IMR-90 (cell line): ENCODE measurements at regions not wholly inside any gene's neighbourhood (a gene's known extent, or its start where the extent isn't known, plus 50 kb on each side); places are given as distances from the start of the nearest gene placed in this dataset.

Experiments
- ATAC-seq: fragments of 200-7000 bp; cut with Tn5 transposase; 2 replicates; pipeline ENCODE4 v1.9.1; 2020; ENCODE audit warnings: low read depth, mild to moderate bottlenecking, moderate library complexity
- BruUV-seq: library from RNA; stranded (reverse); fragments of 400-500 nt; replicated peaks from 2 replicates; lab custom pipeline; 2021; lab: Mats Ljungman, UMichigan
- CTCF ChIA-PET: fragments of 300-600 bp; formaldehyde crosslinking; extraction: SDS; loops from one replicate; lab custom pipeline; 2021; ENCODE audit warnings: antibody characterized with exemption; lab: Yijun Ruan, JAX
- POLR2A ChIA-PET: fragments of 300-600 bp; sonication (Branson Sonifier 250); formaldehyde crosslinking; loops from one replicate; lab custom pipeline; 2022; ENCODE audit warnings: antibody characterized with exemption; ENCODE audit not compliant: unreplicated experiment; lab: Charles Lee
- DNase-seq: peaks from one replicate; pipeline ENCODE4 v3.0.0; 2013
- H2AFZ ChIP-seq: replicated peaks from 2 replicates; pipeline ENCODE3; 2013; ENCODE audit warnings: low read length, mild to moderate bottlenecking; ENCODE audit not compliant: poor library complexity
- H2AK5ac ChIP-seq: 2 replicates; pipeline ENCODE4 v1.6.1; 2013; ENCODE audit warnings: low read depth, low read length, inconsistent platforms
- H2AK9ac ChIP-seq: replicated peaks from 2 replicates; pipeline ENCODE3; 2013; ENCODE audit warnings: mild to moderate bottlenecking, low read depth, low read length, moderate library complexity; ENCODE audit not compliant: poor library complexity
- H2BK120ac ChIP-seq: 2 replicates; pipeline ENCODE4 v1.6.1; 2013; ENCODE audit warnings: low read depth, low read length, inconsistent platforms
- H2BK15ac ChIP-seq: 3 replicates; pipeline ENCODE4 v1.6.1; 2013; ENCODE audit warnings: low read depth, low read length, inconsistent platforms
- H2BK20ac ChIP-seq: 2 replicates; pipeline ENCODE4 v1.6.1; 2013; ENCODE audit warnings: low read depth, mild to moderate bottlenecking, inconsistent platforms, low read length, moderate library complexity
- H2BK5ac ChIP-seq: 2 replicates; pipeline ENCODE4 v1.6.1; 2013; ENCODE audit warnings: mild to moderate bottlenecking, low read depth, low read length, inconsistent platforms; ENCODE audit not compliant: poor library complexity, severe bottlenecking
- H3K14ac ChIP-seq: replicated peaks from 2 replicates; pipeline ENCODE4 v1.6.1; 2013; ENCODE audit warnings: low read depth, low read length, inconsistent platforms
- H3K18ac ChIP-seq: 2 replicates; pipeline ENCODE4 v1.6.1; 2013; ENCODE audit warnings: low read depth, low read length, control low read depth
- H3K23ac ChIP-seq: 2 replicates; pipeline ENCODE4 v1.6.1; 2013; ENCODE audit warnings: low read depth, low read length, inconsistent platforms
- H3K27ac ChIP-seq: 2 replicates; pipeline ENCODE4 v1.5.1; 2013; ENCODE audit warnings: mild to moderate bottlenecking, control low read depth, low read length; ENCODE audit not compliant: insufficient read depth
- H3K27me3 ChIP-seq: 2 replicates; pipeline ENCODE4 v1.6.1; 2013; ENCODE audit warnings: low read length; ENCODE audit not compliant: control insufficient read depth, insufficient read depth
- H3K36me3 ChIP-seq: 2 replicates; pipeline ENCODE4 v1.6.1; 2013; ENCODE audit warnings: low read length, mixed read lengths; ENCODE audit not compliant: control insufficient read depth, insufficient read depth
- H3K4ac ChIP-seq: 2 replicates; pipeline ENCODE4 v1.6.1; 2013; ENCODE audit warnings: low read depth, low read length, inconsistent platforms
- H3K4me1 ChIP-seq: 2 replicates; pipeline ENCODE4 v1.6.1; 2013; ENCODE audit warnings: low read length, mixed read lengths; ENCODE audit not compliant: control insufficient read depth, insufficient read depth
- H3K4me2 ChIP-seq: 2 replicates; pipeline ENCODE4 v1.6.1; 2013; ENCODE audit warnings: low read depth, mild to moderate bottlenecking, control low read depth, low read length, moderate library complexity
- H3K4me3 ChIP-seq: 2 replicates; pipeline ENCODE4 v1.5.1; 2013; ENCODE audit warnings: low read depth, mild to moderate bottlenecking, control low read depth, low read length, moderate library complexity; ENCODE audit not compliant: insufficient read depth
- H3K56ac ChIP-seq: 2 replicates; pipeline ENCODE4 v1.6.1; 2013; ENCODE audit warnings: low read length, inconsistent platforms; ENCODE audit not compliant: insufficient read depth; ENCODE audit errors: extremely low read depth
- H3K79me1 ChIP-seq, 2 experiments: 2 replicates each; pipeline ENCODE4 v1.6.1; 2013; ENCODE audit warnings: low read length in 2 of 2, inconsistent platforms in 1 of 2, low read depth in 1 of 2
- H3K9ac ChIP-seq: 2 replicates; pipeline ENCODE4 v1.6.1; 2013; ENCODE audit warnings: low read depth, low read length, control low read depth
- H3K9me1 ChIP-seq: 2 replicates; pipeline ENCODE4 v1.6.1; 2013; ENCODE audit warnings: low read length, inconsistent platforms; ENCODE audit not compliant: insufficient read depth
- H3K9me3 ChIP-seq: 2 replicates; pipeline ENCODE4 v1.6.1; 2013; ENCODE audit warnings: low read length; ENCODE audit not compliant: control insufficient read depth, insufficient read depth
- H4K20me1 ChIP-seq: 2 replicates; pipeline ENCODE4 v1.6.1; 2013; ENCODE audit warnings: low read length, inconsistent platforms; ENCODE audit not compliant: insufficient read depth
- H4K5ac ChIP-seq: 2 replicates; pipeline ENCODE4 v1.6.1; 2013; ENCODE audit warnings: mild to moderate bottlenecking, low read depth, low read length, control low read depth
- H4K8ac ChIP-seq, 2 experiments: 2 replicates each; pipeline ENCODE4 v1.6.1; 2013; ENCODE audit warnings: low read depth in 2 of 2, low read length in 2 of 2, control low read depth in 1 of 2, inconsistent platforms in 1 of 2
- H4K91ac ChIP-seq: 2 replicates; pipeline ENCODE4 v1.6.1; 2013; ENCODE audit warnings: low read depth, low read length, inconsistent platforms; ENCODE audit not compliant: insufficient read depth
- FOS ChIP-seq: fragments of 150-350 bp; IDR thresholded peaks from 2 replicates; pipeline ENCODE4 v1.6.1; 2016; ENCODE audit warnings: low read depth, low read length
- MAZ ChIP-seq: IDR thresholded peaks from 2 replicates; pipeline ENCODE4 v1.6.1; 2012; ENCODE audit warnings: low read depth, mild to moderate bottlenecking, low read length, improper control_type of control experiment, moderate library complexity, borderline replicate concordance
- MXI1 ChIP-seq: IDR thresholded peaks from 2 replicates; pipeline ENCODE4 v1.6.1; 2012; ENCODE audit warnings: low read depth, mild to moderate bottlenecking, low read length, moderate library complexity, borderline replicate concordance
- RFX5 ChIP-seq: IDR thresholded peaks from 2 replicates; pipeline ENCODE4 v1.8.0; 2012; ENCODE audit warnings: low read depth, mild to moderate bottlenecking, low read length, moderate library complexity
- SMC3 ChIP-seq: fragments of 150-350 bp; IDR thresholded peaks from 2 replicates; pipeline ENCODE4 v1.6.1; 2016; ENCODE audit warnings: low read depth, mild to moderate bottlenecking, antibody characterized with exemption, low read length, moderate library complexity
- WGBS, 2 experiments: methylation state at CpG; one replicate each; pipeline versions ENCODE4 v1.1.5 to v1.1.7; 2013; ENCODE audit warnings: missing lambda C conversion rate in 2 of 2; ENCODE audit not compliant: insufficient read length in 1 of 2; ENCODE audit errors: extremely low coverage in 2 of 2; 5-methylcytosine and 5-hydroxymethylcytosine counted together
- dilution Hi-C: fragments of 300-500 bp; cut with HindIII; formaldehyde crosslinking; loops from one replicate; pipeline ENCODE4 v1.14.3; 2018; ENCODE audit warnings: low sequenced_read_pairs; ENCODE audit not compliant: unreplicated experiment
- in situ Hi-C: fragments of 300-500 bp; cut with MboI; formaldehyde crosslinking; loops from 3 replicates; pipeline ENCODE4 v1.14.3; 2019; ENCODE audit warnings: low sequenced_read_pairs, inconsistent platforms, mixed read lengths
- intact Hi-C: fragments of 100-400 bp; cut with micrococcal nuclease; formaldehyde crosslinking; loops from 2 replicates; pipeline ENCODE4 v1.10.0; 2022
- TF ChIP-seq, protein P1 (sequence below): fragments of 150-350 bp; IDR thresholded peaks from 2 replicates; pipeline ENCODE4 v1.6.1; 2016; ENCODE audit warnings: low read depth, mild to moderate bottlenecking, low read length, moderate library complexity, borderline replicate concordance

DNA sequence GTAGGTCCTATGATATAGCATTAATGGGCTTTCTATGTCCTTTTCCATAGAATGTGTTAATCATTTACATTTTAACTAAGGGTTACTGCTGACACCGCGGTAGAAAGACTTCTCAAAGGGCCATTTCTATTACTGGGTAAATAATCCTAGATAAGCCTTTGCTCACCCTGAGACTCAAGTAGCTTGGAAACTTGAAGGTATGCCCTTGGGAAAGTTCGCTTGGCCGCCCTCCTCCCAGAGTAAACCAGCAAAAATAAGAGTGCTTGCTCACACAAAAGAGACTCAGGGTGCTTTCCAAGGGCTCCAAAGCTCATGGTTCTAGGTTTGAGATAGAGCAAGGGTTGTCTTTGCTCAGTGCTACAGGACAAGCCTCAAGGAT is 85.8 kb upstream of the TMPRSS2 start:
- H3K9me3 ChIP-seq: no peaks in the 10 kb centered on the region
- no peak overlapping the region for H2BK20ac ChIP-seq
- no peak overlapping the region for H2AK5ac ChIP-seq
- dilution Hi-C loops (no loop called here), in situ Hi-C loops (no loop called here), intact Hi-C loops (no loop called here)
- ChIA-PET POLR2A (no interaction called here), CTCF (no interaction called here)
- H2AK9ac ChIP-seq: no peak overlapping the region
- H3K27me3 ChIP-seq: peaks cover 27% of the 10 kb centered on the region
- no peak overlapping the region for H3K56ac ChIP-seq
- H2AFZ ChIP-seq: no peak overlapping the region
- no peak overlapping the region for H3K14ac ChIP-seq
- no peak overlapping the region for H4K8ac ChIP-seq
- H3K4ac ChIP-seq: no peak overlapping the region
- H4K5ac ChIP-seq: no peak overlapping the region
- no peak overlapping the region for H3K27ac ChIP-seq
- no peak overlapping the region for H2BK5ac ChIP-seq
- no peak overlapping the region for H3K4me2 ChIP-seq
- H3K36me3 ChIP-seq: no peaks in the 10 kb centered on the region
- H3K9ac ChIP-seq: no peak overlapping the region
- no peaks in the 10 kb centered on the region for H4K20me1 ChIP-seq
- H3K4me3 ChIP-seq: no peak overlapping the region
- WGBS, 2 experiments: no CpG with 5 or more reads among the region's 4 CpGs
- H3K18ac ChIP-seq: no peak overlapping the region
- H2BK15ac ChIP-seq: no peak overlapping the region
- no TSS peak for BruUV-seq
- no peaks in the 10 kb centered on the region for H3K4me1 ChIP-seq
- no peak overlapping the region for H2BK120ac ChIP-seq
- no peaks in the 10 kb centered on the region for H3K79me1 ChIP-seq
- no peaks in the 10 kb centered on the region for H3K9me1 ChIP-seq
- no peak for ATAC-seq
- no peak overlapping the region for H3K23ac ChIP-seq
- no peak for DNase-seq
- TF ChIP-seq MXI1 (no peak), FOS (no peak), RFX5 (no peak), MAZ (no peak), SMC3 (no peak)
- TF ChIP-seq, protein P1, sequence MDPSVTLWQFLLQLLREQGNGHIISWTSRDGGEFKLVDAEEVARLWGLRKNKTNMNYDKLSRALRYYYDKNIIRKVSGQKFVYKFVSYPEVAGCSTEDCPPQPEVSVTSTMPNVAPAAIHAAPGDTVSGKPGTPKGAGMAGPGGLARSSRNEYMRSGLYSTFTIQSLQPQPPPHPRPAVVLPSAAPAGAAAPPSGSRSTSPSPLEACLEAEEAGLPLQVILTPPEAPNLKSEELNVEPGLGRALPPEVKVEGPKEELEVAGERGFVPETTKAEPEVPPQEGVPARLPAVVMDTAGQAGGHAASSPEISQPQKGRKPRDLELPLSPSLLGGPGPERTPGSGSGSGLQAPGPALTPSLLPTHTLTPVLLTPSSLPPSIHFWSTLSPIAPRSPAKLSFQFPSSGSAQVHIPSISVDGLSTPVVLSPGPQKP: no peak
- no peak overlapping the region for H4K91ac ChIP-seq
